ENCODE measurements at regions not wholly inside any gene's neighbourhood (a gene's known extent, or its start where the extent isn't known, plus 50 kb on each side); places are given as distances from the start of the nearest gene placed in this dataset.

DNA sequence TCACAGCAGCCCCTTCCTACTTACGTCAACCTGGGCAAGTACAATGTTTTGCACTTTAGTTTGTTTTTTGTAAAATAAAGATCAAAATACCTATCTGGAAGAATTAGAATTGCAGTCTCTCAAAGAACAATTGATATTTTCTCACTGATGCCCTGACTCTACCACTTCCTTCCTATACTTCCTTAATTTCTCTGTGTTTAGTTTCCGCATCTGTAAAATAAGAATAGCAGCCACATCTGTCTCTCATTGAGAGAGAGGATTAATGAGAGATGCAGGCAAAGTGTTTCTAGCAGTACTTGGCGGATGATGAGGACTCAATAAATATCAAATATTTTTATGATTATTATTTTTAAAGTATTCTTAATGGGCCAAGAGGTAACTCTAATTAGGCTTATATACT is 122.6 kb upstream of the PIEZO2 start:
- intact Hi-C loops (cut with micrococcal nuclease; ENCODE audit: unreplicated experiment) (no loop called here), in situ Hi-C loops (cut with HindIII; ENCODE audit: extremely low pct_ligation_motif_present, low pct_unique_long_range_greater_than_20kb) (no loop called here)
- Histone ChIP-seq H3K36me3 (replicated peaks in 1 of 2; ENCODE audit: control insufficient read depth in 1 of 2, insufficient read depth in 2 of 2, low read length in 2 of 2) (no peaks in the 10 kb centered on the region), H3K9me3 (ENCODE audit: low read length) (no peaks in the 10 kb centered on the region), H3K79me2 (ENCODE audit: insufficient read depth, low read length) (no peaks in the 10 kb centered on the region), H4K20me1 (ENCODE audit: insufficient read depth, low read length) (no peaks in the 10 kb centered on the region), H3K9ac (ENCODE audit: insufficient read depth, low read depth, low read length) (no peak overlapping the region), H2AFZ (ENCODE audit: low read length) (no peak overlapping the region), H3K27ac (ENCODE audit: extremely low read length, insufficient read depth, low read length) (no peak overlapping the region), H3K4me3 (replicated peaks in 1 of 3; ENCODE audit: insufficient read depth in 1 of 3, low read depth in 2 of 3, low read length in 3 of 3) (no peak overlapping the region), H3K27me3 (ENCODE audit: control insufficient read depth in 1 of 2, insufficient read depth in 2 of 2, low read length in 2 of 2) (peaks cover 0 to 15% of the 10 kb centered on the region in 2 experiments; a peak in 1 of 5 replicates), H3K4me2 (ENCODE audit: low read depth, low read length) (no peak overlapping the region), H3K4me1 (ENCODE audit: insufficient read depth, low read length) (peaks cover 40% of the 10 kb centered on the region)
- BruUV-seq (replicated peaks): no TSS peak
- ATAC-seq: no peak
- DNase-seq (ENCODE audit: low spot score): no peak
- no peak for FAIRE-seq
- ChIA-PET POLR2A (no interaction called here), CTCF (ENCODE audit: low intra/inter-chr PET ratio, low total read pairs) (no interaction called here)
- WGBS (ENCODE audit: low lambda C conversion rate): 45% methylated on average over 3 of the region's 3 CpGs
- TF ChIP-seq FOXP4 (CRISPR knock-in tag; IDR thresholded peaks at IDR 0.05): no peak

GRCh38 chr18:11269257-11269656 is 119.9 kb upstream of the PIEZO2 start:
- POLR2A ChIA-PET: no interaction called here
- intact Hi-C loops (cut with micrococcal nuclease; ENCODE audit: unreplicated experiment): no loop called here
- FAIRE-seq: no peak

More at GRCh38 chr18:11269257-11269656, 119.9 kb upstream of the PIEZO2 start:
- no TSS peak for BruUV-seq (replicated peaks)
- no peak for DNase-seq (ENCODE audit: low spot score)
- Histone ChIP-seq H3K9me3 (ENCODE audit: low read length) (peaks cover under 1% of the 10 kb centered on the region; the same call in 1 of the 2 replicates), H3K27ac (ENCODE audit: extremely low read length, insufficient read depth, low read length) (no peak overlapping the region), H4K20me1 (ENCODE audit: insufficient read depth, low read length) (no peaks in the 10 kb centered on the region), H2AFZ (ENCODE audit: low read length) (no peak overlapping the region), H3K27me3 (ENCODE audit: control insufficient read depth in 1 of 2, insufficient read depth in 2 of 2, low read length in 2 of 2) (peaks cover 0 to 19% of the 10 kb centered on the region in 2 experiments; a peak in 1 of 5 replicates), H3K36me3 (replicated peaks in 1 of 2; ENCODE audit: control insufficient read depth in 1 of 2, insufficient read depth in 2 of 2, low read length in 2 of 2) (no peaks in the 10 kb centered on the region), H3K4me2 (ENCODE audit: low read depth, low read length) (no peak overlapping the region), H3K4me1 (ENCODE audit: insufficient read depth, low read length) (peaks cover 28% of the 10 kb centered on the region), H3K9ac (ENCODE audit: insufficient read depth, low read depth, low read length) (no peak overlapping the region), H3K4me3 (replicated peaks in 1 of 3; ENCODE audit: insufficient read depth in 1 of 3, low read depth in 2 of 3, low read length in 3 of 3) (no peak overlapping the region), H3K79me2 (ENCODE audit: insufficient read depth, low read length) (no peaks in the 10 kb centered on the region)
- TF ChIP-seq, protein P1, sequence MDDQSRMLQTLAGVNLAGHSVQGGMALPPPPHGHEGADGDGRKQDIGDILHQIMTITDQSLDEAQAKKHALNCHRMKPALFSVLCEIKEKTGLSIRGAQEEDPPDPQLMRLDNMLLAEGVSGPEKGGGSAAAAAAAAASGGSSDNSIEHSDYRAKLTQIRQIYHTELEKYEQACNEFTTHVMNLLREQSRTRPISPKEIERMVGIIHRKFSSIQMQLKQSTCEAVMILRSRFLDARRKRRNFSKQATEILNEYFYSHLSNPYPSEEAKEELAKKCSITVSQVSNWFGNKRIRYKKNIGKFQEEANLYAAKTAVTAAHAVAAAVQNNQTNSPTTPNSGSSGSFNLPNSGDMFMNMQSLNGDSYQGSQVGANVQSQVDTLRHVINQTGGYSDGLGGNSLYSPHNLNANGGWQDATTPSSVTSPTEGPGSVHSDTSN (CRISPR knock-in tag; IDR thresholded peaks at IDR 0.05; ENCODE audit: borderline replicate concordance): no peak
- 0 out of 2 replicates have a peak, but pooled peaks have one; percentile 25 for TF ChIP-seq ZNF331 (CRISPR knock-in tag; IDR thresholded peaks at IDR 0.05)
- 8% methylated on average over 8 of the region's 8 CpGs for WGBS (ENCODE audit: low lambda C conversion rate)
- CTCF ChIA-PET (ENCODE audit: low intra/inter-chr PET ratio, low total read pairs): no interaction called here
- in situ Hi-C loops (cut with HindIII; ENCODE audit: extremely low pct_ligation_motif_present, low pct_unique_long_range_greater_than_20kb): no loop called here
- peak; percentile 47; the same call in 1 of the 3 replicates for ATAC-seq
